NCI-H748 treated with DMSO at 0.1 percent for 48 hours (cell line): ENCODE measurements at regions not wholly inside any gene's neighbourhood (a gene's known extent, or its start where the extent isn't known, plus 50 kb on each side); places are given as distances from the start of the nearest gene placed in this dataset.
"Not testable (repeated sequence)": the region's sequence is repeated elsewhere in the genome, so short reads cannot be mapped to it uniquely, and the experiment has no call there.

Experiments used
- DNase-seq: peaks from one replicate; lab custom pipeline; 2025; lab: John Stamatoyannopoulos, UW

GRCh38 chr4:75189711-75190335, 256.9 kb downstream of the PARM1 start:
- no peak for DNase-seq

DNA sequence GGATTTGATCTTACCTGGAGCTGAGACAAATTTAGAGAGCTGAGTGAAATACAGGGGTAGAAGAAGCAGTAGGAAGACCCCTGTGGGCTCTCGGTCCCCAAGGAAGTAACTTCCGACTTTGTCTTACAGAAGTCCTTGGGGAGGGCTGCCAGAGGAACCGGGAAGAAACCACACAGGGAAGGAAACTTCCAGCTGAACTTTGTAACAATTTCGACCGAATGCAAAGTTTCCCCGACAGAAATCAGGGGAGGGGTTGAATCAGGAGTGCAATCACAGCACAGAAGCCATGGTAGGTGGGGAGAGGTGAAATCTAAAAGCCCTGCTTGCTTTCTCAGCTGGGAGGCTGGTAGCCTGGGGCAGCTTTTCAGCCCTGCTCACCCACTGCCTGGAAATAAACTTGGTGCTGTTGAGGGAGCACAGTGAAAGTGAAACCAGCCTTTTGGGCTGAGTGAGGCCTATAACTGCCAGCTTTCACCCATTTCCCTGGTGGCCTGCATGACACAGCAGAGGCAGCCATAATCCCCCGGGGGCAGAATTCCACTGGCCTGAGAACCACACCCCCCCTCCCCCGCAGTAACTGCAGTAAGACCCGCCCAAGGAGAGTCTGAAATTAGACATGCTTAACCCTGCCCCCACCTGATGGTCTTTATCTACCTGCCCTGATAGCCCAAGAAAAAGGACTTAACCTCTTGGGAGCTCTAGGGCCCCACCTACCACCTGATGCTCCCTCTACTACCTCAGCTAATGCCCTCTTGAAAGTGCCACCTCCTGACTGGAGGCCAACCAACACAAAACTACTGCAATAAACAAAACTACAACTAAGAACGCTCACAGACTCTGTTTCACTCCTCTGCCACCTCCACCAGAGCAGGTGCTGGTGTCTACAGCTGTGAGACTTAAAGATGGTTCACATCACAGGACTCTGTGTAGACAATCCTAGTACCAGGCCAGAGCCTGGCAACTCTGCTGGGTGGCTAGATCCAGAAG, 248.2 kb downstream of the PARM1 start:
- no peak for DNase-seq

- no peak for DNase-seq
Measured at GRCh38 chr4:75180217-75180616, 247.3 kb downstream of the PARM1 start.

- DNase-seq = no peak
Measured at GRCh38 chr4:75179510-75179909, 246.6 kb downstream of the PARM1 start.

DNA sequence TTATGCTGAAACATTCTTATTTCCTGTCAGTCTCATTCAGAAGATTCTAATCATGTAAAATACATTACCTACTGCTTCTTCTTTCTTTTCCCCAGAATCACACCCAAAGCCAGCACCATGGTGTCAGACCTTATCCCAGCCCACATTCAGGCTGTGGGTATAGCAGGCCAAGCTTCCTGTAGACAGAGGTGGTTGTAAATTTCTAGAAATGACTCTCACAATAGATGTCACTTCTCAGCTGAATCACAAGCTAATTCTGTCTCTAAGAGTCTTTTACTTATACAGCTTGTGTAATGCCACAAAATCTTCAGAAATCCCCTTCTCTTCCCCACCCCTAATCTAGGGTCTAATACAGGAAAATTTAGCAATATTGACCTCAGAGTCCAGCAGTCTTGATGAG, 239.6 kb downstream of the PARM1 start:
- no peak for DNase-seq

GRCh38 chr4:75169427-75169826, 236.5 kb downstream of the PARM1 start:
- peak; percentile 36 for DNase-seq

DNA sequence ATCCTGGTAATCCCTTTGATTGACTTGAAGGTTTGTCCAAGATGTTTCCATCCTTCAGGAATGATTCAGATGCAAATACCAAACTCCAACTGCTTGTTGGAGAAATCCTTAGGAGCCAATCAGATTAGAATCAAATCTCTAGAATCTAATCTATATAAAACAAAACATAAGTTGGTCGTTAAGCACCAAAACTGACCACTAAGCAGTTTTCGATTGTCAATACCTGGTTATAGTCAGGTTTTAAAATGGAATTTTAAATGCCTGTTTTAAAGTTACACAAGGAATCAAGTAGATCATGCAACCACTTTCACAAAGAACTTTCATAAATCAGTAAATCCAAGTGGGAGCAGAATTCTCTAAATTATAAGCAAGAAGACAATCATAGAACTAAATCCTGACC, 236.1 kb downstream of the PARM1 start:
- DNase-seq = no peak

DNA sequence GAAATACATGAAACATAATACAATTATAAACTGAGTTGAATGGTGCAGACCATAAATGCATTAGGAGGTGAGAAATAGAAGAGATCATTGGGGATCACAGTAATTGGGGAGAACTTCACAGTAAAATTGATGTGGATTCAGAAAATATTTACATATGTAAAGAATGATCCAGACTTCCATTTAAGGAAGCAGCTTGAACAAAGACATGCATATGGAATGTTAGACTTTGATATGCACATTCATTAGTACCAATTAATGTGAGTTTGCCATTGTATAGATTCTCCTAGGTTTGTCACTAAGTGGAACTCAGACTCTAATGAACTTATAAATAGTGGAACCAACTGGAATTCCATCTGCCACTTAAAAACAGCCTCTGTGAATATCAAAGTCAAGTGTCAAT, 235.6 kb downstream of the PARM1 start:
- DNase-seq = no peak

GRCh38 chr4:75165100-75165499, 232.2 kb downstream of the PARM1 start:
- not testable (repeated sequence) for DNase-seq

DNA sequence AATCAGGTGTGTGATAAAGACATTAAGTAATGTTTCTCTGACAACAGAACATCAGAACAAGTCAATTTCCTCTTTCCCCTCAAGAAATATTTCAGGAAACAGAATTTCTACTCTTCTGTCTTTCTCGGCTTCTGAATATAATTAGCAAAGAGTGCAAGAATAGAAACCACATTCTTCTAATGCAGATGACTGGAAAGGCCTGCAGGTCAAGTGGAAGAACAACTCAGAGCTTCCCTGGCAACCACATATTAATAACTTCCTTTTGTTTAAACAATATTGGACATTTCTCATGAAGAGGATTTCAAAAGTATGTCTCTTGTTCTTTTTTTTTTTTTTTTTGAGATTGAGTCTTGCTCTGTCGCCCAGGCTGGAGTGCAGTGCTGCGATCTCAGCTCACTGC, 225.5 kb downstream of the PARM1 start:
- DNase-seq = no peak

- no peak for DNase-seq
Measured at GRCh38 chr4:75154994-75155393, 222.1 kb downstream of the PARM1 start.

DNA sequence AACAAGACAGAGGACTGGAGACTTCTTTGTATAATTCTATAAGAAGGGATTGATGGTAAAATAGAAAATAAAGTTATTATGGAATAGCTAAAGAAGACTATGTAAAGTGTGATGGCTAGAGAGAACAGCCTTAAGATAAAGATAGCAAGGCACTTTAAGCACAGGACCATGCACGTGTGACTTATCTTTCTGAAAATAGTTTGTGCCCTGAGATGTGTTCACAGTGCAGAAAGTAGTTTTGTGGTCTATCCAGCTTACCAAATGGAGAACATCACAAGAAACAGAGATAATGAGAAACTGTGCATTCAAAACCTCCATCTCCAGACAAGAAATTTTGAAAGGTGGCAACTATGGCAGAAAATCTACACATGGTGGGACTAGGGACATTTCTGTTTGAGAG, 213.3 kb downstream of the PARM1 start:
- DNase-seq = no peak

GRCh38 chr4:75144475-75144874, 211.6 kb downstream of the PARM1 start:
- DNase-seq = no peak

GRCh38 chr4:75142850-75143249, 209.9 kb downstream of the PARM1 start:
- DNase-seq = no peak

GRCh38 chr4:75142382-75142781, 209.5 kb downstream of the PARM1 start:
- DNase-seq = no peak

DNA sequence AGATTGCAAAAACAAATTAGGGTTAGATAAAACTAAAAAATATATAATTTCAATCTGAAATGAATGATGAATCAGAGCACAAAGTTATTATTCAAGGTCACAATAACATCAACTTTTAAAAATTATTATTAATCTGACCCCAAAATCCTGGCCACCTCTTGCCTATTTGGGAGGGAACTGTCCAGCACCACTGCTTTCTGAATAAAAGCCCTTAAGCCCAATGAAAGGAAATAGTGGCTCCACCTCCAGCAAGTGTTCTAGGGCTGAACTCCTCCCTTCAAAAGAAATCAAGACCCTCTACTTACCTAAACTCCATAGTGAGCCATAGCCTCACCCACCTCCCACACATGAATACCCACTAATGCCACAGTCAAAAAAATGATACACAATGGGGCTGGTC, 208.2 kb downstream of the PARM1 start:
- DNase-seq = no peak

DNA sequence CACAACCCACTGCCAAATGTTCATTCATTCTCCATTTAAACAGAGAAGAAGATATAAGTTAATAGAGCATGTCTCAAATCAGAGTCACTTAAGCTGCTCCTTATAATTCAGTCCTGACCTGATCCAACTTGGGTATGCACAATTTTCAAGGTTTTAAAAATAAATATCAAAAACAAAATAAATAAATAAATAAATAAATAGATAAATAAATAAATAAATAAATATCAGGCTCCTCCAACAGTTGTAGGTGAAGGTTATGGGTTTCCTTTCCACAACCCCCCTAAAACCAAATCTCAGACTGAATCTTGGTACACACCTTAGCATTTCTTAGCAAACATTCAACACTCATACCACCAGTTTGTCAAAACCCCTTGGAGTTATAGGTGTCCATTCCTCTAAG, 204.4 kb downstream of the PARM1 start:
- DNase-seq = no peak

- DNase-seq = no peak
Measured at GRCh38 chr4:75135068-75135825, 202.3 kb downstream of the PARM1 start.

GRCh38 chr4:75126870-75127269, 194.0 kb downstream of the PARM1 start:
- not testable (repeated sequence) for DNase-seq

DNA sequence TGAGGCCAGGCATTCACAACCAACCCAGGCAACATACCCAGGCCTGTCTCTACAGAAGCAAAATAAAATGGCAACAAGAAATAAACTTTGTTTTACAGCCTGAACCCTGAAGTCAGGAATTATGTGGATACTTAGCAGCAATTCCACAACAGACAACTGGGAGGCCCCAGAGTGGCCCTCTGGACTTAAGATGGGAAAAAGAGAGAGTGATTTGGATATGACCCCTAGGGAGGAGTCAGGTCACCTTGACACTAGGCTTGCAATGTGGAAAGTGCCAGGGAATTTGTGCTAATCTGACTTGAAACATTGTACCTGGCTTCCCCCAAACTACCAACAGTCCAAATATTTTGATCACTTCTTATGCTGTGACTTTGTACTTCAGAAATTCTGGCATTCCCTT, 193.1 kb downstream of the PARM1 start:
- DNase-seq = no peak

GRCh38 chr4:75122424-75123014, 189.6 kb downstream of the PARM1 start:
- no peak for DNase-seq

GRCh38 chr4:75118739-75119138, 185.8 kb downstream of the PARM1 start:
- no peak for DNase-seq
